ENCODE measurements at regions not wholly inside any gene's neighbourhood (a gene's known extent, or its start where the extent isn't known, plus 50 kb on each side); places are given as distances from the start of the nearest gene placed in this dataset.

DNA sequence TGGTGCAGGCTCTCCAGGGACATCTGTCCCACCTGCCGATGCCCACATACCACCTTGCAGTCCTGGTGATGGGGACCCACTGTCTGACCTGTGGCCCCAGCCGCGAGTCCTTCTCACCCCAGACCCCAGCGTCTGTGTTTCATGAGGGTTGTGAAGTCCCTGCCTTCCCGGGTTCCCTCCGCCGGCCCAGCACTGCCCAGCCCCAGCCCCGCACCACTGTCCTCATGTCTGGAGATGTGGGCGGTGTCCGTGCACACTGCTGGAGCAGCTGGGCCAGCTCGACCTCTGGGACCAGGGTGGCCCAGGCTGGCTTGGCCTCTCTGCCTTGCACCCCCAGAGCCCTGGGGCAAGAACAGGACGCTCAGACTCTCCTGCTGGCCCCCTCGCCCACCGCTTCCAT, 199.5 kb upstream of the CIBAR2 start:
- no peaks in the 10 kb centered on the region for H3K9me3 ChIP-seq (ENCODE audit: low read depth, low read length)
- no peak overlapping the region for H3K27ac ChIP-seq
- no peak for DNase-seq (ENCODE audit: low read depth, low spot score)
- no peak overlapping the region for H3K4me3 ChIP-seq
- H3K9ac ChIP-seq (ENCODE audit: insufficient read length): no peak overlapping the region
- no peak for TF ChIP-seq POLR2AphosphoS5 (IDR thresholded peaks at IDR 0.05; ENCODE audit: borderline replicate concordance, low read depth, low read length)
- TF ChIP-seq FOXP2 (optimal IDR thresholded peaks at IDR 0.05; ENCODE audit: control extremely low read depth, extremely low read length, insufficient read depth): no peak
- TF ChIP-seq EZH2 (IDR thresholded peaks at IDR 0.05): no peak
- H3K36me3 ChIP-seq (ENCODE audit: insufficient read depth, low read length): no peaks in the 10 kb centered on the region

GRCh38 chr16:85312174-85312573, 199.9 kb upstream of the CIBAR2 start:
- DNase-seq (ENCODE audit: low read depth, low spot score): no peak
- Histone ChIP-seq H3K4me3 (no peak overlapping the region), H3K9me3 (ENCODE audit: low read depth, low read length) (no peaks in the 10 kb centered on the region), H3K9ac (ENCODE audit: insufficient read length) (no peak overlapping the region), H3K27ac (no peak overlapping the region), H3K36me3 (ENCODE audit: insufficient read depth, low read length) (no peaks in the 10 kb centered on the region)
- TF ChIP-seq POLR2AphosphoS5 (IDR thresholded peaks at IDR 0.05; ENCODE audit: borderline replicate concordance, low read depth, low read length) (no peak), FOXP2 (optimal IDR thresholded peaks at IDR 0.05; ENCODE audit: control extremely low read depth, extremely low read length, insufficient read depth) (no peak), EZH2 (IDR thresholded peaks at IDR 0.05) (no peak)

- Histone ChIP-seq H3K27ac (no peak overlapping the region), H3K4me3 (no peak overlapping the region), H3K9me3 (ENCODE audit: low read depth, low read length) (no peaks in the 10 kb centered on the region), H3K36me3 (ENCODE audit: insufficient read depth, low read length) (no peaks in the 10 kb centered on the region), H3K9ac (ENCODE audit: insufficient read length) (no peak overlapping the region)
- no peak for DNase-seq (ENCODE audit: low read depth, low spot score)
- TF ChIP-seq POLR2AphosphoS5 (IDR thresholded peaks at IDR 0.05; ENCODE audit: borderline replicate concordance, low read depth, low read length) (no peak), EZH2 (IDR thresholded peaks at IDR 0.05) (no peak)
Measured at GRCh38 chr16:85312642-85313525, 200.6 kb upstream of the CIBAR2 start.

- Histone ChIP-seq H3K9me3 (ENCODE audit: low read depth, low read length) (no peaks in the 10 kb centered on the region), H3K4me3 (no peak overlapping the region), H3K9ac (ENCODE audit: insufficient read length) (no peak overlapping the region), H3K27ac (no peak overlapping the region), H3K36me3 (ENCODE audit: insufficient read depth, low read length) (no peaks in the 10 kb centered on the region)
- TF ChIP-seq POLR2AphosphoS5 (IDR thresholded peaks at IDR 0.05; ENCODE audit: borderline replicate concordance, low read depth, low read length) (no peak), FOXP2 (optimal IDR thresholded peaks at IDR 0.05; ENCODE audit: control extremely low read depth, extremely low read length, insufficient read depth) (no peak), EZH2 (IDR thresholded peaks at IDR 0.05) (no peak)
- DNase-seq (ENCODE audit: low read depth, low spot score): no peak
Measured at GRCh38 chr16:85313526-85314301, 201.4 kb upstream of the CIBAR2 start.

DNA sequence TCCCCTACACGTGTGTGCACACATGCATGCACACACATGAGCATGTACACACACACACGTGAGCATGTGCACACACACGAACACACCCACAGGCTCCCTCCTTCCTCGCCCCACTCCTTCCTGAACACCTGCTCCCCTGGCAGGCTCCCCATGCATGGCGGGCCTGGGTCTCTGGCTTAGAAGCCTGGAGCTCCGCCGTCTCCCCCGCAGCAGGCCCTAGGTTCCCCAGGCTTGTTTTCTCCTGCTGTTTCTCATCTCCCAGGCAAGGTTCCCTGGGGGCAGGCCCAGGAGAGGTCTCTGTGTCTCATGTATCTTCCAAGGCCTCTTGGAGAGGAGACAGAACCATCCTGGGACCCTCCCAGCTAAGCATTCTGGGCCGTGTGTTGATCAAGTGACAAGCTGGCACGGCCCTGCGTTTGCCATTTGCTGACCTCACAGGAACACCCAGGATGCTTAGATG, 202.3 kb upstream of the CIBAR2 start:
- Histone ChIP-seq H3K9ac (ENCODE audit: insufficient read length) (no peak overlapping the region), H3K36me3 (ENCODE audit: insufficient read depth, low read length) (no peaks in the 10 kb centered on the region), H3K9me3 (ENCODE audit: low read depth, low read length) (no peaks in the 10 kb centered on the region), H3K4me3 (no peak overlapping the region), H3K27ac (no peak overlapping the region)
- DNase-seq (ENCODE audit: low read depth, low spot score): no peak
- TF ChIP-seq EZH2 (IDR thresholded peaks at IDR 0.05) (no peak), POLR2AphosphoS5 (IDR thresholded peaks at IDR 0.05; ENCODE audit: borderline replicate concordance, low read depth, low read length) (no peak), FOXP2 (optimal IDR thresholded peaks at IDR 0.05; ENCODE audit: control extremely low read depth, extremely low read length, insufficient read depth) (no peak)

DNA sequence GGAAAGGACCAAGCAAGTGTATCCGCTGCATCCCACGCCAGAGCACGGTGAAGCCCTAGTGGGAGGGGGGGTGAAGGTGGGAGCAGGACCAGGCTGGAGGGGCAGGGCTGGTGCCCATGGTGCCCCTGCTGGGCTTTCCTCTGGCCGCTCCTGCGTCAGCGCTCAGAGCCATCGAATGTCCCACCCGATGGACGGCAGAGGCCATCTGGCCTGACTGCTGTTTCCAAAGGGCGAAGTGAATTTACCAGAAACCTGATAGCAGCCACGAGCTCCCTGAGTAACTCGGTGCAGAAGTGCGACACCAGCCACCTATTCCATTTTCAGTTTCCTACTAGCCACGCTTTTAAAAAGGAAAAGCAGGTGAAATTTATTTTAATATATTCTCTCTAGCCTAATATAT, 203.6 kb upstream of the CIBAR2 start:
- no peak for DNase-seq (ENCODE audit: low read depth, low spot score)
- Histone ChIP-seq H3K4me3 (no peak overlapping the region), H3K9me3 (ENCODE audit: low read depth, low read length) (no peaks in the 10 kb centered on the region), H3K9ac (ENCODE audit: insufficient read length) (no peak overlapping the region), H3K36me3 (ENCODE audit: insufficient read depth, low read length) (no peaks in the 10 kb centered on the region), H3K27ac (no peak overlapping the region)
- no peak for TF ChIP-seq FOXP2 (optimal IDR thresholded peaks at IDR 0.05; ENCODE audit: control extremely low read depth, extremely low read length, insufficient read depth)
- no peak for TF ChIP-seq EZH2 (IDR thresholded peaks at IDR 0.05)
- TF ChIP-seq POLR2AphosphoS5 (IDR thresholded peaks at IDR 0.05; ENCODE audit: borderline replicate concordance, low read depth, low read length): no peak

- Histone ChIP-seq H3K36me3 (ENCODE audit: insufficient read depth, low read length) (no peaks in the 10 kb centered on the region), H3K9ac (ENCODE audit: insufficient read length) (no peak overlapping the region), H3K9me3 (ENCODE audit: low read depth, low read length) (no peaks in the 10 kb centered on the region), H3K27ac (no peak overlapping the region), H3K4me3 (no peak overlapping the region)
- no peak for DNase-seq (ENCODE audit: low read depth, low spot score)
- TF ChIP-seq EZH2 (IDR thresholded peaks at IDR 0.05) (no peak), POLR2AphosphoS5 (IDR thresholded peaks at IDR 0.05; ENCODE audit: borderline replicate concordance, low read depth, low read length) (no peak), FOXP2 (optimal IDR thresholded peaks at IDR 0.05; ENCODE audit: control extremely low read depth, extremely low read length, insufficient read depth) (no peak)
Measured at GRCh38 chr16:85316321-85316919, 204.1 kb upstream of the CIBAR2 start.

- H3K36me3 ChIP-seq (ENCODE audit: insufficient read depth, low read length): no peaks in the 10 kb centered on the region
- H3K9me3 ChIP-seq (ENCODE audit: low read depth, low read length): no peaks in the 10 kb centered on the region
- no peak overlapping the region for H3K9ac ChIP-seq (ENCODE audit: insufficient read length)
- no peak overlapping the region for H3K4me3 ChIP-seq
- H3K27ac ChIP-seq: no peak overlapping the region
- TF ChIP-seq FOXP2 (optimal IDR thresholded peaks at IDR 0.05; ENCODE audit: control extremely low read depth, extremely low read length, insufficient read depth): no peak
- no peak for TF ChIP-seq EZH2 (IDR thresholded peaks at IDR 0.05)
- TF ChIP-seq POLR2AphosphoS5 (IDR thresholded peaks at IDR 0.05; ENCODE audit: borderline replicate concordance, low read depth, low read length): no peak
- no peak for DNase-seq (ENCODE audit: low read depth, low spot score)
Measured at GRCh38 chr16:85316944-85317343, 204.7 kb upstream of the CIBAR2 start.
